GM19240 (cell line): ENCODE measurements at regions not wholly inside any gene's neighbourhood (a gene's known extent, or its start where the extent isn't known, plus 50 kb on each side); places are given as distances from the start of the nearest gene placed in this dataset.

Experiments
- DNase-seq: peaks from one replicate; pipeline ENCODE4 v3.0.0; 2011; ENCODE audit warnings: low spot score; ENCODE audit not compliant: insufficient read length

- DNase-seq = no peak
Observed at GRCh38 chr4:110878956-110879355, 256.1 kb upstream of the PITX2 start.

DNA sequence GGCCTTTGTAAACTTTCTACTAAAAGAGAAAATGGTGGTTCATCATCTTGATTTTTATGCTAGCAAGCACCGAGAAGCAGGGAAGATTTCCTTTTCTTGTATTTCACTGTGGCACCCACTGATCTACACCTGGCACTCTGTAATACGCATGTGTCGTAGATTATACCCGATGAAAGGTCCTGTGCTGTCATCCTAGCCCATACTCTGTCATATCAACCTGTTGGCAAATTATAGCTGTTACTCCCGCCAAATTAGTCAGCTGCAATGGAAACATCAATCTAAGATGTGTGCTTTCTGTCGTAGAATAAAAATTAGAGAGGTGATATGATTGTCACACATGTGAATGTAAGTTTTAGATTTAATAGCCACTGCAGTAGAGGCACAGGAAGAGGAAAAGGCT lies 263.4 kb upstream of the PITX2 start:
- DNase-seq = no peak

- no peak for DNase-seq
Observed at GRCh38 chr4:110886856-110887255, 264.0 kb upstream of the PITX2 start.

GRCh38 chr4:110897784-110898183 lies 274.9 kb upstream of the PITX2 start:
- DNase-seq = no peak

- DNase-seq = no peak
Observed at GRCh38 chr4:110898290-110898689, 275.4 kb upstream of the PITX2 start.

DNA sequence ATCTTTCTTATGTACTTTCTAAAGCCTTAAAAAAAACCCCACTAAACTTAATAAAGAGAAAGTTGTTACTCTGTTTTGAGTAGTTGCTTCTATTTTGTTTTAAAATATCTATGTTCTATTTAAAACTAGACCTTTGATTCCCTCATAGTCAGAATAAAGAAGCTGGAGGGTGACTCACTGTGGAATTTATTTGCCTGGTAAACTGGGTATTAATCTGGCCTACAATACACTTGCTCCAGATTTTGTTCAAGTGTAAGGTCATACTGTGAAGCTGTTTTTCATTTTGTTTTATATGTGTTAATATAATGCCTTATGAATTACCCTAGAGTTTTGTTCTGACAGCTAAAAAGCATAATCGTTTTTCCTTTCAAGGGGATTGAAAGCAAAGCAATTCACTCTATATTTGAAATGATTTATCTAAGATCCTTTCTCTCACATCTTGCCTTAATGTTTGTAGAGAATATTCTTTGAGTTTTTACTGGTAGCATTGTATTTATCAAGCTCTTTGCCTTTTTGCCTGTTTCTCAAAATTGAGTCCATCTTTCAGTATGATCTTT lies 277.4 kb upstream of the PITX2 start:
- no peak for DNase-seq

- DNase-seq = no peak
Observed at GRCh38 chr4:110902500-110902899, 279.6 kb upstream of the PITX2 start.

GRCh38 chr4:110904435-110905065 lies 281.7 kb upstream of the PITX2 start:
- DNase-seq = no peak

DNA sequence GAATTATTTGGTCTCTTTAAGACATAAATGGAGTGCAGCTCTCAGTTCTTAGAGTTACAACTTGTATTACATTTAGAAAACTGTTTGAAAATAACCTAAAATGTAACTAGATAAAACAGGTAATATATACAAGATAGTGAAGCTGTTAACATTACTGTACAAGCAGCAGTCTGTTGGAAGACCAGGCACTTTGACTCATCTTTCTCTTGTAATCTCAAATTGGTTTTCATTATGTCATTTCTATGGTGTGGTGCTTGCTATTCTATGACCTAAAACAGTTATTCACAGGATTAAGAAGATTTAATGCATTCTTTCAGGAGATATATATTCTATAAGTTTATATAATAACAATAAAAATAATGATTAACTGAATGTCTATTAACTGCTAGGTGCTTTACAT lies 282.5 kb upstream of the PITX2 start:
- DNase-seq = no peak

DNA sequence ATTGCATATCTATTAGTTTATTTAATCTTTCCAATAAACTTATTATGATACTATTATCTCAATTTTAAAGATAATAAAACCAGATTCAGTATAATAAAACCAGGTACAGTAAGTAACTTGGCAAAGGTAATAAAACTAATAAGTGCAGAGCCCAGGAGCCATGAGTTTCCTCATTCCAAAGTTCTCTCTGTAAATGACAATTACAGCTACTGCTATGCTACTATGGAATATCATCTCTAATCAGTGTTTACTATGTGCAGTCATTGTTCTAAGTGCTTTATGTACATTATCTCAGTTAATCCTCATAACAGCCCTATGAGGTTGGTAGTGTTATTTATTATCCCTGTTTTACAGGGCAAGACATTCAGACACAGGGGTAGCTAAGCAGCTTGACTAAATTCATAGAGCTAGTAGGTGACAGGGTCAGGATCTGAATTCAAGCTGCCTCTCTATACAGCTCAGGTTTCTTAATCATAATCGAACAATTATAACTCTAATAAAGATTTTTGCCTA lies 285.0 kb upstream of the PITX2 start:
- no peak for DNase-seq

DNA sequence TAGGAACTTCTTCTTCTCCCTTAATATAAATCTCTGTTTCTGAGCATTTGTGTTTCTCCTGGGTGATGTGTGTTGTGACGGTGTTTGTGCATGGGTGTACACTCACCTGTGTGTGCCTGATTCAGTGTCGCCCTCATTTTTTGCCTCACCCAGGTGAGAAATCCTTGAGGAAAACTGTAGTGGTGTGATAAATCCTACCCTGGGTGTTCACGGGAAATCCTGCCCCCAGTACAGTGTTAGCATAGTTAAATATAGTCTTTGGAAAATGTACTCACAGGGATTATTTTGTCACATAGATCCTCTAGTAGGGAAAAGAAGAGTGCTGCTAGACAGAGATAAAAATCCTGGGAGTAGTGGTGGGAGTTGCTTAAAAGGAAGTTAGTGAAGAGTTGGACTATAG lies 291.9 kb upstream of the PITX2 start:
- DNase-seq = no peak

DNA sequence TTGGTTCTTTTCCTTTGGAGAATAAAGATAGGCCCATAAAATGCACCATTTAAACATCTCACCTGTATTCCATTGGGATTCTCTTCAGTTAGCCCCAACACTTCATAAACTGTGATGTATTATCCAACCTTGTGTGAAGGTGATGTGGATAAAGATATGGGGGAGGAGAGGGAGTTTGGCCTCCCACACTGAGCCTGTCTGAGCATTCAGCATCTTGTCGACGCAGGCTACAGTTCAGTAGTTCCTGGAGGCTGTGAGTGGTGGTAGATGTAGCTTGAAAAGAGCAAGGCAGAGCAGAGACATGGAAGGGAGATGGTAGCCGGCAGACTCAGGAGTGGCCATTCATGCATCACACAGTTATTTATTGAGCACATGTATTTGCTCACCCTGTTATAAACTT lies 292.4 kb upstream of the PITX2 start:
- no peak for DNase-seq

- DNase-seq = no peak
Observed at GRCh38 chr4:110916505-110916904, 293.6 kb upstream of the PITX2 start.

- DNase-seq = no peak
Observed at GRCh38 chr4:110917835-110918234, 295.0 kb upstream of the PITX2 start.

- DNase-seq = no peak
Observed at GRCh38 chr4:110920990-110921389, 298.1 kb upstream of the PITX2 start.

DNA sequence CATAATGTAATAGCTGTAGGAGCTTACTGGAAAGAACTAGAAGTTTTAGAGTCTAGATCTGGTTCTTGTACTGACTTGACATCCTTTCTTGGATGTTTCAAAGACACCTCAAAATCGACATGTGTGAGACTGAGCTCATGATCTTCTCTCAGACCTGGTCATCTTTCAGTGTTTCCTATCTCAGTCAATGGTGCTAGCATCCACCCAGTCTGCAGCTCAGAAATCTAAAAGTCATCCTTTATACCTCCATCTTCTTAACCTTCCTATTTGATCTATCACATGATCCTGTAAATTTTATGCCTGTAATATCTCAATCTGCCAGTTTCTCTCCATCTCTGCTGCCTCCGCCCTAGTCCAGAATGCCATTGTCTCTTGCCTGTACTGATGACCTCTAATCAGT lies 301.9 kb upstream of the PITX2 start:
- no peak for DNase-seq

DNA sequence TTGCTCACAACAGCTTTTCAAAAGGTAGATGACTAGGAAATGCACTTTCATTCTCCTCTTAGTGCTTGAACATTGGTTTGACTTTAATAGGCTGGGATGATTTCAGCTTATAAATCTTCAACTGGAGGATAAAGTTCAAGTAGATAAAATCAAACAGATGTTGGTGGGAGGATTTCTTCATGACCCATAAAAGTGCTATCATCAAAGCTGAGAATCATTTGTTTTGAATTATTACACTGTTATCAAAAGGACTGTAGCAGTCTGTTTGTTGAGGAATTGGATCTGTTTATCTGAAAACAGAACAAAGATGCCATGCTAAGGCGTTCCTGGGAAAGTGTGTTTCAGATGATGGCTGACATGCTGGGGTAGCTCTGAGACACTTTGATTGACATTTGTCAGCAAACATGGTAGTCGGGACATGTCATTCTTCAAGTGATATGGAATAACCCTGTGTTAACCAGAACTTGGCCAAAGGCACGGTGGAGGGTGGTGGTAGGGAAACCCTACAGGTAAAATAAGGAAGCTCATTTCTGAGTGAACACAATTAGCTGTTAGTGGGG lies 304.0 kb upstream of the PITX2 start:
- no peak for DNase-seq

- DNase-seq = no peak
Observed at GRCh38 chr4:110933341-110933740, 310.5 kb upstream of the PITX2 start.

DNA sequence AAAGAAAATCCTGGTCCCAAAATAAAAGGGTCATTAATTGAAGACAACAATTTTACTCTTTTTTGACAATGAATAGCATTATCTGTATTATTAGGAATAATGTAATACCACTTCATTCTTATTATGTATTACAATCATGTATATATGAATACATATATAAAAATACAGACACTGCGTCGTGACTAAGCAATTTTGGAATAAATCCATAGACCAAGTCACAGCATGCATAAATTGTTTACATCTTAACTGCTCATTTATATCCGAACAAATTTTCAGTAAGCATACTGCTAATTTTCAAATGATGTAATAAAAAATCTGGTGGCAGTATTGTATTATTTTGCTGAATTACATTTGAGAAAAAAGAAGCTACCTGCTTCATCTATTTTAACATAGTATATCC lies 321.6 kb upstream of the PITX2 start:
- no peak for DNase-seq

- DNase-seq = no peak
Observed at GRCh38 chr4:110945600-110945999, 322.7 kb upstream of the PITX2 start.

- DNase-seq = no peak
Observed at GRCh38 chr4:110949542-110949941, 326.7 kb upstream of the PITX2 start.

- no peak for DNase-seq
Observed at GRCh38 chr4:110950731-110951130, 327.9 kb upstream of the PITX2 start.

DNA sequence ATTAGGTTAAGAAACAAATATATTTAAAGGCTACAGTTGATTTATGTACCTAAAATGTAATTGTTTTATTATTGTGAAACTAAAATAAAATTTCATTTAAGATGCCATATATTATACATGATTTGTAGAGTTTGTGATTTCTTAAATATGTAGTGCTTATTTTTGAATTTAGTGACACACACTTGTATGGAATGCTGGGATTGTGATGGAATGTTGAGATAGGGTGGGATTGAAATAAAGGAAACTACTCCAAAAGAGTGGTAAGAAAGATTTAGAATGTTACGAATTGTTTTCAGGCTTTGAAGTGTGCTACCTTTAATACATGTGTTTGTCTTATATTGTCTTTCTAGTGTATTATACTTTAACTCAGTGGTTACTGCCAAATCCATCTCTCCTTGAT lies 330.3 kb upstream of the PITX2 start:
- DNase-seq = no peak
